Left ventricle myocardium inferior (tissue), 1 donor: ENCODE measurements at regions not wholly inside any gene's neighbourhood (a gene's known extent, or its start where the extent isn't known, plus 50 kb on each side); places are given as distances from the start of the nearest gene placed in this dataset.

Experiments
- DNase-seq: peaks from one replicate; pipeline ENCODE4 v3.0.0-alpha.2; 2020
- H3K27ac ChIP-seq: fragments of 200-600 bp; replicated peaks from 2 replicates; pipeline ENCODE4 v1.8.0; 2021
- H3K27me3 ChIP-seq: fragments of 200-600 bp; 2 replicates; pipeline ENCODE4 v1.8.0; 2021; ENCODE audit warnings: low read depth
- H3K36me3 ChIP-seq: fragments of 200-600 bp; 2 replicates; pipeline ENCODE4 v1.8.0; 2021
- H3K4me1 ChIP-seq: fragments of 200-600 bp; 2 replicates; pipeline ENCODE4 v1.8.0; 2021
- H3K4me3 ChIP-seq: fragments of 200-600 bp; 2 replicates; pipeline ENCODE4 v1.8.0; 2021; ENCODE audit warnings: mild to moderate bottlenecking, moderate library complexity
- H3K9me3 ChIP-seq: fragments of 200-600 bp; replicated peaks from 2 replicates; pipeline ENCODE4 v1.8.0; 2021
- CTCF ChIP-seq: fragments of 200-600 bp; IDR thresholded peaks from 2 replicates; pipeline ENCODE4 v1.8.0; 2021; ENCODE audit warnings: antibody characterized with exemption, mild to moderate bottlenecking, borderline replicate concordance
- intact Hi-C: fragments of 100-400 bp; cut with micrococcal nuclease; formaldehyde crosslinking; loops from one replicate; pipeline ENCODE4 v1.11.0; 2022
- donor health status: DM: no; HTN: yes; CAD: no; lungs with severe emphysema.

GRCh38 chr4:185997296-185997695, 71.7 kb upstream of the TLR3 start:
- H3K27me3 ChIP-seq = no peaks in the 10 kb centered on the region
- peak overlapping the region; percentile 74 for H3K27ac ChIP-seq
- no peak overlapping the region for H3K4me3 ChIP-seq
- peak; percentile 59 for DNase-seq
- no peaks in the 10 kb centered on the region for H3K36me3 ChIP-seq
- TF ChIP-seq CTCF = no peak
- intact Hi-C loops = no loop called here
- peaks cover 33% of the 10 kb centered on the region for H3K4me1 ChIP-seq
- H3K9me3 ChIP-seq = no peaks in the 10 kb centered on the region

GRCh38 chr4:185998791-185999190, 70.2 kb upstream of the TLR3 start:
- DNase-seq = no peak
- Histone ChIP-seq H3K36me3 (no peaks in the 10 kb centered on the region), H3K27ac (peak overlapping the region; percentile 74), H3K4me3 (no peak overlapping the region), H3K9me3 (no peaks in the 10 kb centered on the region), H3K27me3 (no peaks in the 10 kb centered on the region), H3K4me1 (peaks cover 22% of the 10 kb centered on the region)
- no peak for TF ChIP-seq CTCF
- intact Hi-C loops = no loop called here

GRCh38 chr4:185999207-185999606, 69.7 kb upstream of the TLR3 start:
- Histone ChIP-seq H3K36me3 (no peaks in the 10 kb centered on the region), H3K27ac (peak overlapping the region; percentile 74), H3K4me3 (no peak overlapping the region), H3K9me3 (no peaks in the 10 kb centered on the region), H3K27me3 (no peaks in the 10 kb centered on the region), H3K4me1 (peaks cover 22% of the 10 kb centered on the region)
- intact Hi-C loops = no loop called here
- TF ChIP-seq CTCF = no peak
- DNase-seq = peak; percentile 37

- H3K27me3 ChIP-seq = no peaks in the 10 kb centered on the region
- H3K4me1 ChIP-seq = peaks cover 14% of the 10 kb centered on the region
- DNase-seq = no peak
- H3K27ac ChIP-seq = no peak overlapping the region
- no peak overlapping the region for H3K4me3 ChIP-seq
- intact Hi-C loops = no loop called here
- H3K36me3 ChIP-seq = no peaks in the 10 kb centered on the region
- TF ChIP-seq CTCF = no peak
- no peaks in the 10 kb centered on the region for H3K9me3 ChIP-seq
Measured at GRCh38 chr4:186002853-186003252, 66.1 kb upstream of the TLR3 start.

- H3K4me1 ChIP-seq = peaks cover 14% of the 10 kb centered on the region
- no peak overlapping the region for H3K4me3 ChIP-seq
- no peak overlapping the region for H3K27ac ChIP-seq
- H3K36me3 ChIP-seq = no peaks in the 10 kb centered on the region
- H3K9me3 ChIP-seq = no peaks in the 10 kb centered on the region
- no peak for TF ChIP-seq CTCF
- H3K27me3 ChIP-seq = no peaks in the 10 kb centered on the region
- DNase-seq = no peak
- intact Hi-C loops = no loop called here
Measured at GRCh38 chr4:186003746-186004145, 65.2 kb upstream of the TLR3 start.

- H3K9me3 ChIP-seq = no peaks in the 10 kb centered on the region
- H3K4me3 ChIP-seq = no peak overlapping the region
- no peaks in the 10 kb centered on the region for H3K36me3 ChIP-seq
- intact Hi-C loops = no loop called here
- H3K4me1 ChIP-seq = peaks cover 6% of the 10 kb centered on the region
- DNase-seq = no peak
- no peaks in the 10 kb centered on the region for H3K27me3 ChIP-seq
- no peak overlapping the region for H3K27ac ChIP-seq
- no peak for TF ChIP-seq CTCF
Measured at GRCh38 chr4:186008057-186008456, 60.9 kb upstream of the TLR3 start.
